GM21526 (cell line): ENCODE measurements at regions not wholly inside any gene's neighbourhood (a gene's known extent, or its start where the extent isn't known, plus 50 kb on each side); places are given as distances from the start of the nearest gene placed in this dataset.
"Not testable (repeated sequence)": the region's sequence is repeated elsewhere in the genome, so short reads cannot be mapped to it uniquely, and the experiment has no call there.

Experiments
- ATAC-seq: cut with Tn5 transposase; IDR thresholded peaks from one replicate; pipeline ENCODE4 v1.9.1; 2021; ENCODE audit warnings: moderate library complexity; ENCODE audit not compliant: unreplicated experiment, low FRiP score

GRCh38 chr11:130526846-130527245 is 78.4 kb downstream of the ADAMTS15 start:
- no peak for ATAC-seq

DNA sequence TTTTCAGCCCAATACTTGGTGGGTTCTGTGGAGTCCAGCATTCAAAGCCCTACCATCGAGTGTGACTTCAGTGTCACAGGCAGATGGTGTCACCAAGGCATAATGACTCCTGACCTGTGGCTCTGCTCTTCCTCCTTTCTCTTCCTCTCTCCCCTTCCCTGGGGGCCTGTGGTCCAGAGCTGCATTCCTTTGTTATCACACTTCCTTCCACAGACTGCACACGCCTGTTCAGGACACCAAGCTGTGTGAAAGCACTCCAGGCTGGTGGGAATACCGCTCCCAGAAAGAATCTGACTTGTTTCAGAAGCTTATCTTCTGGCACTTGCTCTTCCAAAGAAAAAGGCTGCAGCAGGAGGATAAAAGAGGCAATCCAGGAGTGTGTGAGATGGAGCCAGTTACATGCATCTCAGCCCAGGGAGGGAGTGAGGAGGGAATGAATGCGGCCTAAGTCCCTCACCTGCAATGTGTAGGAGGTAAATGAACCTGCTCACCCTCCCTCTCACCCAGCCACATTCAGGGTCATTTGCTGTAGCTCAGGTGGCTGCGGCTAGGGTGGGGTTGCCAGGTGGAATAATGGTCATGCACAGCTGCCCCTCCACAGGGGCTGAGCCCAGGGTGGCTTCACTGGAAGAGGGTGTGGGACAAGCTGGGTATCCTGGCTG is 79.3 kb downstream of the ADAMTS15 start:
- no peak for ATAC-seq

DNA sequence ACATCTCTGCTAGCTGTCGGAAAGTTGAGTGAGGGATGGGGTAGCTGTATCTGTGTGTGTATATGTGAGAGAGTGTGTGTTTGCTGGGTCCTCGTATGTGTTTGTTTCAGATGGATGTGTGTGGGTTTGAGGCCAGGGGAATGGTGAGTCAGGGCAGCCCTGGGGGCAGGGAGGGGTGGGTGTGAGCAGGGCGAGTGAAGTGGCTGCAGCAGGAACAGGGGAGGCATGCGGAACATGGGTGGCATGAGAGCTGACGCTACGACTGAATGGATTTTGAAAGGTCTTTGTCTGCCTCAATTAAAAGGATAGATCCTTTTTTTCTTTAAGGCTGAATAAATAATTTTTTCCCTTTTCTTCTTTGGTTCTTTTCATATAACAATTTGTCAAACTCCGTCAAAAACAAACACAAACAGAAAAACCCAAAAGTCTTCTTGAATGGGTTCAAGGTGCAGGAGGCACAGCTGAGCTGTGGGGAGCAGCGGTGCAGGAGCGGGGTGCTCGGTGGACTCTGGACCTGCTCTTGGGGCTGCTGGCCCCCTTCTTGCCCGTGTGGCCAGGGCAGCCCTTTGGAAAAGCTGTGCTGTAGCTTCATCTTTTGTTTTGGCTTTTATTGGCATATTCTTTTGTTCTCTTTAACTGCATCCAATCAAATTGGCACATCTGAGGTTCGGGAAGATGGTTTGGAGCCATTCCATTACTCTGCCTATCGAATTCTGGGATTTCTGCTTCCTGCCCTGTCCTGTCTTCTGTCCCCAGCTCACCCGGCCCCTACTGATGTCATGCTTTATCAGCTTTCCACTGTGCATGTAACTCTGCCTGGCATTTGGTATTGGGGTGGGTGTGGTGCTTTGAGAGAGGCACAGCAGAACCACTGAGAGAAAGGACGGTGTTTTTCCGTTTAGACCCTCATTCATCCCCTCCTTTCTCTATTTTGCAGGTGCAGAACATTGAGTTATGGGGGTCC is 80.1 kb downstream of the ADAMTS15 start:
- no peak for ATAC-seq

DNA sequence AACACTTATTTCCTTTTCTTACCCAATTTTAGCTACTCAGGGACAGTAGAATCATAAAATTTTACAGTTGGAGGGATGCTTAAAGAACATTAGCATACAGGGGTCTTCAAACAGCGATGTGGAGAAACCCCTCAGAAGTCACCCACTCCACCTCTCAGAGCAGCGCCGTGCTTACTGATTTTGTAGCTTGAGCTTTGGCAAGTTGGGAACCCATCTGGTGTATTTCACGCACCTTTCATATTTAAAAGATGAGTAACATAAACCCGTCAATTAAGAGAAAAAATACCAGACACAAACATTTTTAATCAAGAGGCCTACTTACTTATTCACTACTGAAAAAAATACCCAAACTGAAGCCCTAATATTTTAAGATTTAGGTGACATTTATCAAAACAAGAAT is 80.9 kb downstream of the ADAMTS15 start:
- no peak for ATAC-seq

- ATAC-seq = no peak
Observed at GRCh38 chr11:130531061-130531460, 82.6 kb downstream of the ADAMTS15 start.

DNA sequence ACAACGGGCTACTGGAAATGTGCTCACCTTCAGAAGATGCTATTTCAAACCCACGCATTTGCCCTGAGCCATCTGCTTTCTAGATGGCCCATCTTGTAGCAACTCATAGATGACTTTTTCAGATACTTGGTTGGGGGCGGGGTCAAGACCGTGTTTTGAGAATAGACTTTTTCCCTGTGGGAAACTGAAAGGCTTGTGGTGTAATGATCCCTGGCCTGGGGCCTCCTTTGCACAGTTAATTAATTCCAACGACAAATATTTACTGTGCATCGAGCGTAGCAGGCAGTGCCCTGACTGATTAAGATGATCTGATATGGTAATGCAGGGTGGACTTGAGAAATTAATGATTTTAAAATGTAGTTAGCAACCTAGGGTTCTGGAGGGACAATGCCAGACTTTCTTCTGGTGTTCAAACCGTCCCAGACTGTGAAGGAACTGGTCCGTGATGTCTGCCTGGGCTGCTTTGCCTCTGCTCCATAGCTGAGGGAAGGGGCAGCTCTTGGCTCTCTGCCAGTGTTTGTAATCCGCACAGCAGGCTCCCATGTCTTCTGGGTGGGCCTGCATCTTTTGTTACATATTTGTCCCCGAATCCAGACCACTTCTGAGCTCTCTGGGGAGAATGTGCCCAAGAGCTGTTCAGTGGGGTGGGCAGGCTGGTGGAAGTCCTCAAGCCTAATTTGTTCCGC is 84.8 kb downstream of the ADAMTS15 start:
- ATAC-seq = no peak

DNA sequence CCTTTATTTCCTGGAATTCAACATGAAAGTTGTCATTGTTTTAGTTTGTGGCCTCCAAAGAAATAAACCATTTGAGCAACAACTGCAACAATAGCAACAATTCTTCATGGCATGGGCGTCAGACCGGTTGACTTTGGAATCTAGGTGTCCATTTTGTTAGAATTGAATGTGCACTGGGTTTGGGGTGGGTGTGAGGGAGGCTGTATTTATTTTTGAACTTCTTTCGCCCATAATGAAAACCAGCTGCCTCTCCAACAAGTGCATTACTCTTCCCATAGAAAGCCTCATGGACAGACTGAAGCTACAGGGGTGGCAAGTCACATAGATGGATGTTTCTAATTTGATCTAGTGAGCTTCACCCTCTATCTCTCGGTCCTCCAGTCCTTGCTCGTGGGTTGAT is 85.4 kb downstream of the ADAMTS15 start:
- ATAC-seq = no peak

DNA sequence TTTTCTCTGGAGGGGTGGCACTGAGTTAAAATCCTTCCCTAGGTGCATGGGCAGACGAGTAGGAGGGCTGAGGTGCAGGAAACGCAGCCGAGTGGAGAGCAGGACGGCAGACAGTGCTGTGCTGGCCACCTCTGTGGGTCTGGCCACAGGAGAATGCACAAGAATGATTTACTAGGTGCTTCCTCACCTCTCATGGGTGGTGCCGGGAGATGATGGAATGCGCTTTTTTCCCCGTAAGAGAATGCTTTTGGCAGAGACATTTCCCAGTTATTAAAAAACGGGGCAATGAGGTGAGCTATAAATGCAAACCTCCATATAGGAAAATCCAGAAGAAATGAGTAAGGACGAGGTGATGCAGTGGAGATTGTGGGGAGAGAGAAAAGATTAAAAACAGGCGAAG is 86.1 kb downstream of the ADAMTS15 start:
- no peak for ATAC-seq

DNA sequence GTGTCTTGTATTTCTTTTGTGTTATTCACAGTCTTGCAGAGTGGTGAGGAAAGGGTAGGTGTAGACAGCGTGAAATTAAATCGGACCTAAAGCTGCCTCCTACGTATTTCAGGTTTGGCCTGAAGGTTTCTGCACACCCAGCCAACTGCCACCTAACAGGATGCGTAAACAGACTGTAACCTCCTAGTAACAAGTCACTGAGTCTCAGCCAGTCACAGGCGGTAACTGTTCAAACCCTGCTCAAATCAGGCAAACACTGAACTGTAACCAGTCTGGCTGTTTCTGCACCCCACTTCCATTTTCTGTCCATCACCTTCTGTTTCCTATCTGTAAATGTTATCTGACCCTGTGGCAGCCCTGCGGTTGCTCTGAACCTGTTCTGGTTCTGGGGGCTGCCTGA is 87.1 kb downstream of the ADAMTS15 start:
- ATAC-seq = no peak

GRCh38 chr11:130536106-130537040 is 87.9 kb downstream of the ADAMTS15 start:
- ATAC-seq = no peak

- ATAC-seq = not testable (repeated sequence)
Observed at GRCh38 chr11:130539680-130540079, 91.2 kb downstream of the ADAMTS15 start.

DNA sequence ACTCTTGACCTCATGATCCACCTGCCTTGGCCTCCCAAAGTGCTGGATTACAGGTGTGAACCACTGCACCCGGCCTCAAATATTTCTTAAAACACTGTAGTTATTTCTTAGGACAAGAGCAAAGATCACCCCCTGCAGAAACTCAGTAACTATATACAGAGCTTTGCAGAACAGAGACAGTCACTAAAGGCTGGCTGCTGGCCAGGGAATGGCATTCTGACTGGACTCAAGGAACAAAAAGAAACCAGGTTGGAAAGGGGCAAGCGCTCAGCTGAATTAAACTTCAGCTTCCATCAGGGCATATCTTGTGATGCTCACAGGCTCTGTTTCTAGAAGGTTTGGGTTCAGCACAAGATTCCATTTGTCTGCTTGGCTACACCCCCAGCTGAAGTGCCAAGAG is 95.8 kb downstream of the ADAMTS15 start:
- no peak for ATAC-seq

- no peak for ATAC-seq
Observed at GRCh38 chr11:130545449-130546072, 97.1 kb downstream of the ADAMTS15 start.

DNA sequence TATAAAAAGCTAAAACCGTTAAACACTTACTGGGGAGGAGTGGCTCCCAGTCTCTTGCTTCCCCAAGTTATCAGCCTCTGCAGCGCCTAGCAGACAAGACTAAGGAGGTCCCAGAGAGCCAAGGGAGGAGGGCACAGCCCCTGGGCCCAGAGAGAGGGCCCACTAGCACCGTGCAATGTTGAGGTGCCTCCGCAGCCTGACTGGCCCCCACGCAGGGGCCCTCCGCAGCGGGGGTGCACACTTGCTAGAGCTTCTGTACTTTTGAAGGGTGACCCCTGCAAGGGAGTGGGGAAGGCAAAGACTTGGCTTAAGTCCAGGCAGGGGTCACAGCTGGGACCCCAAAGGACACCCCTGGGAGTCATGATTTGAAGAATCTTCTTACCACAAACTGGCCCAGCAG is 98.0 kb downstream of the ADAMTS15 start:
- ATAC-seq = no peak

DNA sequence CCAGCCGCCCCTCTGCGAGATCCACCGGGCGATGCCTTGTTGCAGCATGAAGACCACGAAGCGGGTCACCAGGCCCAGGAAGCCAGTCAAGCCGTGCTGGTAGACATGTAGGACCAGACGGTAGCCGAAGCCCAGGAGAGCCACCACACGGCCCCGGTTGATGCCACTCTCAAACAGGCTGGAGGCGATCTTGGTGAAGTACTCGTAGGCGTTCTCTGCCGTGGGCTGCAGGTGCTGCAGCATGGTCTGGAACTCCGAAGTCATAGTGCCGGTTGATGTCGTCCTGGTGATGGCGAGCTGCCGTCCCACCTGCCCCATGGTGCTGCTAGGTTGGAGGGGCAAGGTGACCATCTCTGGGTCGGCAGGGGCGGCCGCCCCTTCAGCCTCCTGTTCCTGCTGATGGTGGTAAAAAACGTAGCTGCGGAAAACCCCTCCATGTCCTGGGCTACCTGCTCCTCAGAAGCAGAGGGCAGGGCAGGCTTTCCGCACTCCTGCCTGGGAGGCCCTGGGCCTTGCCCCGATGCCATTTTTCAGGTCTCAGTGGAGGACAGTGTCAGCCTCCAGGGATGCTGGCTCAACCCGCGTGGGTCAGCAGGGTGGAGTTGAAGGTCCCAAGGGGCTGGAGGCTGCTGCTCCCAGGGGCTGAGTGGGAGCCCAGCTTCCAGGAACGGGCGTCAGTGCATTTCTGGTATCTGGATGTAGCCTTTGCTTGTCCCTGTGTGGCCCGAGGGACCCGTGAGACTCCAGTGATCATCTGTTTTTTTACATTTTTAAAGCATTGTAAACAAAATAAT is 98.7 kb downstream of the ADAMTS15 start:
- ATAC-seq = no peak

DNA sequence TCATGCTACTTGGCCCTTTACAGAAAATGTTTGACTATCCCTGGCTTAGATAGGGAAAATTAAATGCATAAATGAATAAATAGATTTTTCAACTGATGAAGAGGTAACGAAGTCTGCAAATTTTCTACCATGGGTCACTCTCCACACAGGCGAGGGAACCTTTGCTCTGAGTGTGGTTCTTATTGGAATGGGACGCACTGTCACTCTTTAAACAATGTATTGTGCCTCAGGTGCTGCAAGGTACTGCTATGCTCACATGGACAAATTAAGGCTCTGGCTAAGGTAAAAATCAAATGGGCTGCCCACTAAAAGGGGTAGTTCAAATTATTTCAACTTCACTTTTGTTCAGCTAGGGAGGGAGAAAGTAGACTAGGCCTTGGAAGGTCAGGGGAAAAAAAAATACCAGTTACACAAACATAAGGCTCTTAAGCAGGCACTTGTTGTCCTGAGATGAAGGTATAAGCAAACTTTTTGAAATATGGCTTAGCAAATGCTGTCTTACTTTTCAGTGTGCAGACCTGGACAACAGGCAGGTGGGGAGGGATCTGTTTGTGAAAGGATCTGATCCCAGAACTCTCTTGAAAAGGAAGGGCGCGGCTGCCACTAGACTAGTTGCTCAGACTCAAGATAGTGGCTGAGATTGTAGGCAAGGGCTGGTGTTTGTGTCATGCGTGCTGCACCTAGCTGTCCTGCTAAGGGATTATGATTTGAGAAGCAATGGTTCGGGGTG is 99.5 kb downstream of the ADAMTS15 start:
- ATAC-seq = no peak

GRCh38 chr11:130548491-130548833 is 100.0 kb downstream of the ADAMTS15 start:
- no peak for ATAC-seq

- ATAC-seq = no peak
Observed at GRCh38 chr11:130549393-130549999, 101.1 kb downstream of the ADAMTS15 start.
